WTC11 (cell line): ENCODE measurements at regions not wholly inside any gene's neighbourhood (a gene's known extent, or its start where the extent isn't known, plus 50 kb on each side); places are given as distances from the start of the nearest gene placed in this dataset.
"Not testable (repeated sequence)": the region's sequence is repeated elsewhere in the genome, so short reads cannot be mapped to it uniquely, and the experiment has no call there.

Experiments used
- ATAC-seq: fragments of 200-7000 bp; cut with Tn5 transposase; 2 replicates; pipeline ENCODE4 v1.10.0; 2021; ENCODE audit warnings: mild to moderate bottlenecking, moderate library complexity
- CTCF ChIA-PET: fragments of 300-600 bp; sonication (Branson Sonifier 250); formaldehyde crosslinking; loops from one replicate; lab custom pipeline; 2021; ENCODE audit warnings: antibody characterized with exemption; lab: Charles Lee
- POLR2A ChIA-PET: fragments of 350-600 bp; sonication (Branson Sonifier 250); formaldehyde crosslinking; loops from one replicate; lab custom pipeline; 2021; ENCODE audit warnings: antibody characterized with exemption; lab: Charles Lee
- DNase-seq: peaks from one replicate; pipeline ENCODE4 v3.0.0; 2021; ENCODE audit warnings: low spot score
- H3K27ac Mint-ChIP-seq: 2 replicates; pipeline ENCODE4 v1.8.0; 2021; ENCODE audit warnings: mixed read lengths
- H3K27me3 Mint-ChIP-seq: 2 replicates; pipeline ENCODE4 v1.8.0; 2021; ENCODE audit warnings: low read depth, mild to moderate bottlenecking, moderate library complexity, mixed read lengths
- H3K36me3 Mint-ChIP-seq: 2 replicates; pipeline ENCODE4 v1.8.0; 2021; ENCODE audit warnings: mixed read lengths
- H3K4me1 Mint-ChIP-seq: 2 replicates; pipeline ENCODE4 v1.8.0; 2022; ENCODE audit warnings: mixed read lengths
- H3K4me3 Mint-ChIP-seq: 2 replicates; pipeline ENCODE4 v1.8.0; 2021; ENCODE audit warnings: mild to moderate bottlenecking, moderate library complexity, mixed read lengths
- H3K9me3 Mint-ChIP-seq: 2 replicates; pipeline ENCODE4 v1.8.0; 2021; ENCODE audit warnings: mixed read lengths
- ELF4 ChIP-seq: sonication (generic); formaldehyde crosslinking; IDR thresholded peaks from 2 replicates; pipeline ENCODE4 v1.8.1; 2022; ENCODE audit warnings: low read depth, mild to moderate bottlenecking, moderate library complexity, missing genetic modification reagents
- GABPB1 ChIP-seq: sonication (generic); formaldehyde crosslinking; IDR thresholded peaks from 2 replicates; pipeline ENCODE4 v1.8.1; 2023; ENCODE audit warnings: mild to moderate bottlenecking, missing genetic modification reagents
- JUN ChIP-seq: sonication (generic); formaldehyde crosslinking; IDR thresholded peaks from 2 replicates; pipeline ENCODE4 v1.8.0; 2023; ENCODE audit warnings: mild to moderate bottlenecking, missing genetic modification reagents
- NR2C2 ChIP-seq: sonication (generic); formaldehyde crosslinking; IDR thresholded peaks from 2 replicates; pipeline ENCODE4 v1.8.0; 2022; ENCODE audit warnings: mild to moderate bottlenecking, missing genetic modification reagents
- SMAD3 ChIP-seq: sonication (generic); formaldehyde crosslinking; IDR thresholded peaks from 2 replicates; pipeline ENCODE4 v1.8.0; 2022; ENCODE audit warnings: missing genetic modification reagents, mild to moderate bottlenecking, borderline replicate concordance
- SMAD4 ChIP-seq: sonication (generic); formaldehyde crosslinking; IDR thresholded peaks from 2 replicates; pipeline ENCODE4 v1.8.0; 2022; ENCODE audit warnings: mild to moderate bottlenecking, missing genetic modification reagents
- SP1 ChIP-seq: sonication (generic); formaldehyde crosslinking; conservative IDR thresholded peaks from 2 replicates; pipeline ENCODE4 v1.8.1; 2022; ENCODE audit warnings: missing genetic modification reagents
- ZNF121 ChIP-seq: sonication (generic); formaldehyde crosslinking; IDR thresholded peaks from 2 replicates; pipeline ENCODE4 v1.8.0; 2023; ENCODE audit warnings: missing genetic modification reagents
- ZNF138 ChIP-seq: sonication (generic); formaldehyde crosslinking; conservative IDR thresholded peaks from 2 replicates; pipeline ENCODE4 v1.8.1; 2022; ENCODE audit warnings: mild to moderate bottlenecking, moderate library complexity, missing genetic modification reagents
- TF ChIP-seq, protein P1 (sequence below): fragments of 250-450 bp; sonication (Bioruptor Pico); conservative IDR thresholded peaks from 2 replicates; pipeline ENCODE4 v1.9.0; 2021; ENCODE audit warnings: mild to moderate bottlenecking
- TF ChIP-seq, protein P2 (sequence below): sonication (generic); formaldehyde crosslinking; IDR thresholded peaks from 2 replicates; pipeline ENCODE4 v1.8.1; 2022; ENCODE audit warnings: missing genetic modification reagents, borderline replicate concordance
- TF ChIP-seq, protein P3 (sequence below): fragments of 200-600 bp; IDR thresholded peaks from 2 replicates; pipeline ENCODE4 v1.8.0; 2022; ENCODE audit warnings: antibody characterized with exemption
- TF ChIP-seq, protein P4 (sequence below): sonication (generic); formaldehyde crosslinking; IDR thresholded peaks from 2 replicates; pipeline ENCODE4 v1.8.0; 2022; ENCODE audit warnings: missing genetic modification reagents
- TF ChIP-seq, protein P5 (sequence below): sonication (generic); formaldehyde crosslinking; IDR thresholded peaks from 2 replicates; pipeline ENCODE4 v1.8.0; 2022; ENCODE audit warnings: mild to moderate bottlenecking, missing genetic modification reagents
- TF ChIP-seq, protein P6 (sequence below): fragments of 250-450 bp; sonication (Bioruptor Pico); IDR thresholded peaks from 2 replicates; pipeline ENCODE4 v2.1.2; 2022; ENCODE audit warnings: mild to moderate bottlenecking, moderate library complexity
- TF ChIP-seq, protein P7 (sequence below): sonication (generic); formaldehyde crosslinking; conservative IDR thresholded peaks from 2 replicates; pipeline ENCODE4 v1.8.1; 2023; ENCODE audit warnings: mild to moderate bottlenecking, low read depth, missing genetic modification reagents, moderate library complexity
- TF ChIP-seq, protein P8 (sequence below): sonication (generic); formaldehyde crosslinking; IDR thresholded peaks from 2 replicates; pipeline ENCODE4 v1.8.1; 2023; ENCODE audit warnings: mild to moderate bottlenecking, moderate library complexity, missing genetic modification reagents

DNA sequence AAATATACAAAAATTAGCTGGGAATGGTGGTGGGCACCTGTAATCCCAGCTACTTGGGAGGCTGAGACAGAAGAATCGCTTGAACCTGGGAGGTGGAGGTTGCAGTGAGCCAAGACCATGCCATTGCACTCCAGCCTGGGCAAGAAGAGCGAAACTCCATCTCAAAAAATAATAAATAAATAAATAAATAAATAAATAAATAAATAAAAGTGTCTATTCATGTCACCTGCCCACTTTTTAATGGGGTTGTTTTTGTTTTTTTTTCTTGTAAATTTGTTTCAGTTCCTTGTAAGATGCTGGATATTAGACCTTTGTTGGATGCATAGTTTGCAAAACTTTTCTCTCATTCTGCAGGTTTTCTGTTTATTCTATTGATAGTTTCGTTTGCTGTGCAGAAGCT lies 71.9 kb upstream of the KCNAB1 start:
- POLR2A ChIA-PET, CTCF ChIA-PET: not testable (repeated sequence)

DNA sequence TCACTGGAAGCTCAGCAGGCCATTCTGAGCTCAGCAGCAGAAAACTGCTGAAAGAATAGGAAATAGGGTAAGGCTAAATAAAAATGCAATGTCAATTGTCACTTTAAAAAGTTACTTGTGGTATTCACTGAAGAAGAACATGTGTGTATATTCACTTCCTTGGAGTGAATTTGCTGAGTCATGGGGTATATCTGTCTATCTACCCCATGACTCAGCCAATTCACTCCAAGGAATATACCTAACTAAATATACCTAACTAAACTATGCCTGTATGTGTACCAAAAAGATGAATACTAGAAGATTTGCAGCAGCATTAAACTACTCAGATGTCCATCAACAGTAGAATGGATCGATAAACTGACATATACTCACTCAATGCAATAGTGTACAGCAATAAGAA lies 69.5 kb upstream of the KCNAB1 start:
- DNase-seq = no peak
- ChIA-PET POLR2A (no interaction called here), CTCF (no interaction called here)
- Mint-ChIP-seq H3K4me3 (no peak overlapping the region), H3K27ac (no peak overlapping the region), H3K27me3 (peaks cover 9% of the 10 kb centered on the region), H3K36me3 (peaks cover 26% of the 10 kb centered on the region)
- TF ChIP-seq GABPB1 (CRISPR knock-in tag) (no peak), ELF4 (no peak), JUN (no peak), SP1 (CRISPR knock-in tag) (no peak)
- TF ChIP-seq, protein P1, sequence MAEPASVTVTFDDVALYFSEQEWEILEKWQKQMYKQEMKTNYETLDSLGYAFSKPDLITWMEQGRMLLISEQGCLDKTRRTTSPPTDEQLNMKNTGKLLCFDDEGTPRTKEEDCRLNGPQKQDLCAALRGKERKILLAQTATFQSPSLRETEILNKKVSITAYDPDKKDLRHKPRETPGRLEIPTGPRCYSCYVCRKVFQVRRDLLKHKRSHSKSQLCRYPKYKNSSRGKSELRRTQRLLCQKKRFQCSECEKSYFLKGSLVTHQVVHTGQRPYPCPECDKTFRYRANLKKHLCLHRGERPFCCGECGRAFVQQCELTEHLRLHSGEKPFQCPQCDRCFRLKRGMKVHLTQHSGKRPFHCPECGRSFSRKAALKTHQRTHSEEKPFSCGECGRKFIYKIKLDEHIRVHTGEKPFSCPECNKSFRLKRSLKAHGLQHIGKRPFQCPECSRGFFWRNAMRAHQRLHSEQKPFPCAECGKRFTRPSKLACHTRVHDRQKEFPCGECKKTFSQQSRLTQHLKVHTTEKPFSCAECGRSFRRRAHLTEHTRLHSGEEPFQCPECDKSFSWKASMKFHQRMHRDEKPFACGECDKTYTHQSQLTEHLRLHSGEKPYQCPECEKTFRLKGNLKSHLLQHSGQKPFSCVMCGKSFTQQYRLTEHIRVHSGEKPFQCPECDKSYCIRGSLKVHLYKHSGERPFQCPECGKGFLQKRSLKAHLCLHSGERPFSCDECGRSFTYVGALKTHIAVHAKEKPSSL (CRISPR knock-in tag) = no peak
- TF ChIP-seq, protein P2, sequence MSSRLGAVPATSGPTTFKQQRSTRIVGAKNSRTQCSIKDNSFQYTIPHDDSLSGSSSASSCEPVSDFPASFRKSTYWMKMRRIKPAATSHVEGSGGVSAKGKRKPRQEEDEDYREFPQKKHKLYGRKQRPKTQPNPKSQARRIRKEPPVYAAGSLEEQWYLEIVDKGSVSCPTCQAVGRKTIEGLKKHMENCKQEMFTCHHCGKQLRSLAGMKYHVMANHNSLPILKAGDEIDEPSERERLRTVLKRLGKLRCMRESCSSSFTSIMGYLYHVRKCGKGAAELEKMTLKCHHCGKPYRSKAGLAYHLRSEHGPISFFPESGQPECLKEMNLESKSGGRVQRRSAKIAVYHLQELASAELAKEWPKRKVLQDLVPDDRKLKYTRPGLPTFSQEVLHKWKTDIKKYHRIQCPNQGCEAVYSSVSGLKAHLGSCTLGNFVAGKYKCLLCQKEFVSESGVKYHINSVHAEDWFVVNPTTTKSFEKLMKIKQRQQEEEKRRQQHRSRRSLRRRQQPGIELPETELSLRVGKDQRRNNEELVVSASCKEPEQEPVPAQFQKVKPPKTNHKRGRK (CRISPR knock-in tag) = no peak
- TF ChIP-seq, all 79 proteins: peak for 0
- H3K4me1 Mint-ChIP-seq = peaks cover 4% of the 10 kb centered on the region
- ATAC-seq = no peak
- peaks cover 31% of the 10 kb centered on the region for H3K9me3 Mint-ChIP-seq

More for the DNA sequence above, 71.9 kb upstream of the KCNAB1 start:
- not testable (repeated sequence) for H3K27ac Mint-ChIP-seq, DNase-seq, ATAC-seq, H3K4me3 Mint-ChIP-seq, H3K27me3 Mint-ChIP-seq
- Mint-ChIP-seq H3K9me3 (peaks cover 30% of the 10 kb centered on the region), H3K36me3 (peaks cover 26% of the 10 kb centered on the region), H3K4me1 (peaks cover 17% of the 10 kb centered on the region)

DNA sequence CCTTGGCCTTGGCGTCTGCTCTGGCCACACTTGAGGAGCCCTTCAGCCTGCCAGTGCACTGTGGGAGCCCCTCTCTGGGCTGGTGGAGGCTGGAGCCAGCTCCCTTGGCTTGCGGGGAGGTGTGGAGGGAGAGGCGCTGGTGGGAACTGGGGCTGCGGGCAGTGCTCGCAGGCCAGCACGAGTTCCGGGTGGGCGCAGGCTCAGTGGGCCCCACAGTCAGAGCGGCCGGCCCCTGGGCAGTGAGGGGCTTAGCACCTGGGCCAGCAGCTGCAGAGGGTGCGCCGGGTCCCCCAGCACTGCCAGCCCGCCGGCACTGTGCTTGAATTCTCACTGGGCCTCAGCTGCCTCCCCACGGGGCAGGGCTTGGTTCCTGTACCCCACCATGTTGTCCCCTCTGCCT lies 68.7 kb upstream of the KCNAB1 start:
- ChIA-PET CTCF (no interaction called here), POLR2A (no interaction called here)
- Mint-ChIP-seq H3K4me1 (no peaks in the 10 kb centered on the region), H3K27ac (no peak overlapping the region), H3K9me3 (peaks cover 31% of the 10 kb centered on the region), H3K36me3 (peaks cover 26% of the 10 kb centered on the region), H3K4me3 (no peak overlapping the region), H3K27me3 (peaks cover 9% of the 10 kb centered on the region)
- DNase-seq (no peak), ATAC-seq (no peak)
- TF ChIP-seq, protein P3, sequence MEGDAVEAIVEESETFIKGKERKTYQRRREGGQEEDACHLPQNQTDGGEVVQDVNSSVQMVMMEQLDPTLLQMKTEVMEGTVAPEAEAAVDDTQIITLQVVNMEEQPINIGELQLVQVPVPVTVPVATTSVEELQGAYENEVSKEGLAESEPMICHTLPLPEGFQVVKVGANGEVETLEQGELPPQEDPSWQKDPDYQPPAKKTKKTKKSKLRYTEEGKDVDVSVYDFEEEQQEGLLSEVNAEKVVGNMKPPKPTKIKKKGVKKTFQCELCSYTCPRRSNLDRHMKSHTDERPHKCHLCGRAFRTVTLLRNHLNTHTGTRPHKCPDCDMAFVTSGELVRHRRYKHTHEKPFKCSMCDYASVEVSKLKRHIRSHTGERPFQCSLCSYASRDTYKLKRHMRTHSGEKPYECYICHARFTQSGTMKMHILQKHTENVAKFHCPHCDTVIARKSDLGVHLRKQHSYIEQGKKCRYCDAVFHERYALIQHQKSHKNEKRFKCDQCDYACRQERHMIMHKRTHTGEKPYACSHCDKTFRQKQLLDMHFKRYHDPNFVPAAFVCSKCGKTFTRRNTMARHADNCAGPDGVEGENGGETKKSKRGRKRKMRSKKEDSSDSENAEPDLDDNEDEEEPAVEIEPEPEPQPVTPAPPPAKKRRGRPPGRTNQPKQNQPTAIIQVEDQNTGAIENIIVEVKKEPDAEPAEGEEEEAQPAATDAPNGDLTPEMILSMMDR = no peak
- TF ChIP-seq, protein P4, sequence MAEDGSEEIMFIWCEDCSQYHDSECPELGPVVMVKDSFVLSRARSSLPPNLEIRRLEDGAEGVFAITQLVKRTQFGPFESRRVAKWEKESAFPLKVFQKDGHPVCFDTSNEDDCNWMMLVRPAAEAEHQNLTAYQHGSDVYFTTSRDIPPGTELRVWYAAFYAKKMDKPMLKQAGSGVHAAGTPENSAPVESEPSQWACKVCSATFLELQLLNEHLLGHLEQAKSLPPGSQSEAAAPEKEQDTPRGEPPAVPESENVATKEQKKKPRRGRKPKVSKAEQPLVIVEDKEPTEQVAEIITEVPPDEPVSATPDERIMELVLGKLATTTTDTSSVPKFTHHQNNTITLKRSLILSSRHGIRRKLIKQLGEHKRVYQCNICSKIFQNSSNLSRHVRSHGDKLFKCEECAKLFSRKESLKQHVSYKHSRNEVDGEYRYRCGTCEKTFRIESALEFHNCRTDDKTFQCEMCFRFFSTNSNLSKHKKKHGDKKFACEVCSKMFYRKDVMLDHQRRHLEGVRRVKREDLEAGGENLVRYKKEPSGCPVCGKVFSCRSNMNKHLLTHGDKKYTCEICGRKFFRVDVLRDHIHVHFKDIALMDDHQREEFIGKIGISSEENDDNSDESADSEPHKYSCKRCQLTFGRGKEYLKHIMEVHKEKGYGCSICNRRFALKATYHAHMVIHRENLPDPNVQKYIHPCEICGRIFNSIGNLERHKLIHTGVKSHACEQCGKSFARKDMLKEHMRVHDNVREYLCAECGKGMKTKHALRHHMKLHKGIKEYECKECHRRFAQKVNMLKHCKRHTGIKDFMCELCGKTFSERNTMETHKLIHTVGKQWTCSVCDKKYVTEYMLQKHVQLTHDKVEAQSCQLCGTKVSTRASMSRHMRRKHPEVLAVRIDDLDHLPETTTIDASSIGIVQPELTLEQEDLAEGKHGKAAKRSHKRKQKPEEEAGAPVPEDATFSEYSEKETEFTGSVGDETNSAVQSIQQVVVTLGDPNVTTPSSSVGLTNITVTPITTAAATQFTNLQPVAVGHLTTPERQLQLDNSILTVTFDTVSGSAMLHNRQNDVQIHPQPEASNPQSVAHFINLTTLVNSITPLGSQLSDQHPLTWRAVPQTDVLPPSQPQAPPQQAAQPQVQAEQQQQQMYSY (CRISPR knock-in tag) = no peak
- no peak for TF ChIP-seq SMAD3
- no peak for TF ChIP-seq ZNF138
- TF ChIP-seq, protein P5, sequence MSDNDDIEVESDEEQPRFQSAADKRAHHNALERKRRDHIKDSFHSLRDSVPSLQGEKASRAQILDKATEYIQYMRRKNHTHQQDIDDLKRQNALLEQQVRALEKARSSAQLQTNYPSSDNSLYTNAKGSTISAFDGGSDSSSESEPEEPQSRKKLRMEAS (CRISPR knock-in tag) = no peak
- no peak for TF ChIP-seq ZNF121 (CRISPR knock-in tag)
- no peak for TF ChIP-seq ELF4
- TF ChIP-seq, protein P6, sequence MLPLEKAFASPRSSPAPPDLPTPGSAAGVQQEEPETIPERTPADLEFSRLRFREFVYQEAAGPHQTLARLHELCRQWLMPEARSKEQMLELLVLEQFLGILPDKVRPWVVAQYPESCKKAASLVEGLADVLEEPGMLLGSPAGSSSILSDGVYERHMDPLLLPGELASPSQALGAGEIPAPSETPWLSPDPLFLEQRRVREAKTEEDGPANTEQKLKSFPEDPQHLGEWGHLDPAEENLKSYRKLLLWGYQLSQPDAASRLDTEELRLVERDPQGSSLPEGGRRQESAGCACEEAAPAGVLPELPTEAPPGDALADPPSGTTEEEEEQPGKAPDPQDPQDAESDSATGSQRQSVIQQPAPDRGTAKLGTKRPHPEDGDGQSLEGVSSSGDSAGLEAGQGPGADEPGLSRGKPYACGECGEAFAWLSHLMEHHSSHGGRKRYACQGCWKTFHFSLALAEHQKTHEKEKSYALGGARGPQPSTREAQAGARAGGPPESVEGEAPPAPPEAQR (CRISPR knock-in tag) = no peak
- TF ChIP-seq, protein P7, sequence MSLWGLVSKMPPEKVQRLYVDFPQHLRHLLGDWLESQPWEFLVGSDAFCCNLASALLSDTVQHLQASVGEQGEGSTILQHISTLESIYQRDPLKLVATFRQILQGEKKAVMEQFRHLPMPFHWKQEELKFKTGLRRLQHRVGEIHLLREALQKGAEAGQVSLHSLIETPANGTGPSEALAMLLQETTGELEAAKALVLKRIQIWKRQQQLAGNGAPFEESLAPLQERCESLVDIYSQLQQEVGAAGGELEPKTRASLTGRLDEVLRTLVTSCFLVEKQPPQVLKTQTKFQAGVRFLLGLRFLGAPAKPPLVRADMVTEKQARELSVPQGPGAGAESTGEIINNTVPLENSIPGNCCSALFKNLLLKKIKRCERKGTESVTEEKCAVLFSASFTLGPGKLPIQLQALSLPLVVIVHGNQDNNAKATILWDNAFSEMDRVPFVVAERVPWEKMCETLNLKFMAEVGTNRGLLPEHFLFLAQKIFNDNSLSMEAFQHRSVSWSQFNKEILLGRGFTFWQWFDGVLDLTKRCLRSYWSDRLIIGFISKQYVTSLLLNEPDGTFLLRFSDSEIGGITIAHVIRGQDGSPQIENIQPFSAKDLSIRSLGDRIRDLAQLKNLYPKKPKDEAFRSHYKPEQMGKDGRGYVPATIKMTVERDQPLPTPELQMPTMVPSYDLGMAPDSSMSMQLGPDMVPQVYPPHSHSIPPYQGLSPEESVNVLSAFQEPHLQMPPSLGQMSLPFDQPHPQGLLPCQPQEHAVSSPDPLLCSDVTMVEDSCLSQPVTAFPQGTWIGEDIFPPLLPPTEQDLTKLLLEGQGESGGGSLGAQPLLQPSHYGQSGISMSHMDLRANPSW = no peak
- TF ChIP-seq SMAD4 (CRISPR knock-in tag) = no peak
- TF ChIP-seq NR2C2 (CRISPR knock-in tag) = no peak
- TF ChIP-seq, protein P8, sequence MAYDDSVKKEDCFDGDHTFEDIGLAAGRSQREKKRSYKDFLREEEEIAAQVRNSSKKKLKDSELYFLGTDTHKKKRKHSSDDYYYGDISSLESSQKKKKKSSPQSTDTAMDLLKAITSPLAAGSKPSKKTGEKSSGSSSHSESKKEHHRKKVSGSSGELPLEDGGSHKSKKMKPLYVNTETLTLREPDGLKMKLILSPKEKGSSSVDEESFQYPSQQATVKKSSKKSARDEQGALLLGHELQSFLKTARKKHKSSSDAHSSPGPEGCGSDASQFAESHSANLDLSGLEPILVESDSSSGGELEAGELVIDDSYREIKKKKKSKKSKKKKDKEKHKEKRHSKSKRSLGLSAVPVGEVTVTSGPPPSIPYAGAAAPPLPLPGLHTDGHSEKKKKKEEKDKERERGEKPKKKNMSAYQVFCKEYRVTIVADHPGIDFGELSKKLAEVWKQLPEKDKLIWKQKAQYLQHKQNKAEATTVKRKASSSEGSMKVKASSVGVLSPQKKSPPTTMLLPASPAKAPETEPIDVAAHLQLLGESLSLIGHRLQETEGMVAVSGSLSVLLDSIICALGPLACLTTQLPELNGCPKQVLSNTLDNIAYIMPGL = no peak
